ENCODE measurements at regions not wholly inside any gene's neighbourhood (a gene's known extent, or its start where the extent isn't known, plus 50 kb on each side); places are given as distances from the start of the nearest gene placed in this dataset.

GRCh38 chr11:96620464-96621044, 230.7 kb downstream of the JRKL start:
- Mint-ChIP-seq H3K4me1 (no peaks in the 10 kb centered on the region), H3K4me3 (no peak overlapping the region), H3K9me3 (no peaks in the 10 kb centered on the region), H3K36me3 (no peaks in the 10 kb centered on the region), H3K27ac (no peak overlapping the region)
- DNase-seq (ENCODE audit: low spot score in 2 of 2) (no peak), ATAC-seq (no peak)

DNA sequence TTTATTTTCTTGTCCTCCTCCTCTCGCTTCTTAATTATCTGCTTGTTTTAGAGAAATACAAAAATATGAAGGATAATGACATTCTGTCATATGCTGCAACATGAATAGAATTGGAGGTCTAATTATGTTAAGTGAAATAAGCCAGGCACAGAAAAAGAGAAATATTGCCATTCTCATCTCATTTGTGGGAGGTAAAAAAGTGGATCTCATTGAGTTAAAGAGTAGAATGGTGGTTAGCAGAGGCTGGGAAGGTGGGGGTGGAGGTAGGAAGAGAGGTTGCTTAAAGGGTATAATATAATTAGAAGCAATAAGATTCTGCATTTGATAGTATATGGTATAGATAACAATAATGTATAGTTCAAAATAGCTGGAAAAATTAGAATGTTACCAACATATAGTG, 231.3 kb downstream of the JRKL start:
- Mint-ChIP-seq H3K27ac (no peak overlapping the region), H3K4me3 (no peak overlapping the region), H3K9me3 (peaks cover 3% of the 10 kb centered on the region), H3K36me3 (no peaks in the 10 kb centered on the region), H3K4me1 (no peaks in the 10 kb centered on the region)
- DNase-seq (ENCODE audit: low spot score in 2 of 2) (no peak), ATAC-seq (no peak)

- Mint-ChIP-seq H3K27ac (no peak overlapping the region), H3K36me3 (no peaks in the 10 kb centered on the region), H3K9me3 (peaks cover 4% of the 10 kb centered on the region), H3K4me3 (no peak overlapping the region), H3K4me1 (no peaks in the 10 kb centered on the region)
- no peak for ATAC-seq
- DNase-seq (ENCODE audit: low spot score in 2 of 2), result no peak
Observed at GRCh38 chr11:96622026-96622634, 232.3 kb downstream of the JRKL start.

- H3K36me3 Mint-ChIP-seq, result no peaks in the 10 kb centered on the region
- no peak for ATAC-seq
- no peaks in the 10 kb centered on the region for H3K4me1 Mint-ChIP-seq
- no peak overlapping the region for H3K4me3 Mint-ChIP-seq
- no peak for DNase-seq (ENCODE audit: low spot score in 2 of 2)
- H3K27ac Mint-ChIP-seq, result no peak overlapping the region
- peaks cover 4% of the 10 kb centered on the region for H3K9me3 Mint-ChIP-seq
Observed at GRCh38 chr11:96624126-96624525, 234.3 kb downstream of the JRKL start.

DNA sequence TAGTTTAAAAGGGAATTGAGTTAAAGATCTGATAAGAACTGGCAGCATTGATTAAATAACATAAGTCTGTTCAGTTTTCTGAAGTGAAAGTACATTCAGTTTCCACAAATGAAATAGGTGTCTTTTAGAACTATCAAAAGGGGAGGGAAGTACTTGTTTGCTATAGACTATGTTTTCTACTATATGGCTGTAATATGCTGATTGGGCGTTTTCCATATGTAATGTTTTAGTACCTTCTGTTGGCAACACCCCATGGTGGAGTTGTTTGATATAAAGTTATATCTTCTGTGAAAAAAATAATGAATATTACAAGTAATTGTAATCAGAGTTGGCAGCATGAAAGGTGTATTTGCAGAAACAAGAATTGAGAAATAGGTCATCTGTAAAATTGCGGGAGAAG, 237.6 kb downstream of the JRKL start:
- H3K27ac Mint-ChIP-seq, result no peak overlapping the region
- no peaks in the 10 kb centered on the region for H3K36me3 Mint-ChIP-seq
- no peak overlapping the region for H3K4me3 Mint-ChIP-seq
- peaks cover 10% of the 10 kb centered on the region for H3K9me3 Mint-ChIP-seq
- no peaks in the 10 kb centered on the region for H3K4me1 Mint-ChIP-seq
- ATAC-seq (no peak), DNase-seq (ENCODE audit: low spot score in 2 of 2) (no peak)

DNA sequence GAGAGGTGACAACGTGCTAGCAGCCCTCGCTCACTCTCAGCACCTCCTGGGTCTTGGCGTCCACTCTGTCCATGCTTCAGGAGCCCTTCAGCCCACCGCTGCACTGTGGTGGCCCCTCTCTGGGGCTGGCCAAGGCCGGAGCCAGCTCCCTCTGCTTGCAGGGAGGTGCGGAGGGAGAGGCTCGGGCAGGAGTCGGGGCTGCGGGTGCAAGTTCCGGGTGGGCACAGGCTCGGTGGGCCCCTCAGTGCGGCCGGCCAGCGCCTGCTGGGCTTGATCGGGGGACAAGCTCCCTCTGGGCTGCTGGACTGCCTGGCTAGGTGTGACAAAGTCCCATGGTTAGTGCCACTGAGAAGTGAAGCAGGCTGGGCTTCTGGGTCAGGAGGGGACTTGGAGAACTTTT, 245.8 kb downstream of the JRKL start:
- peaks cover 3% of the 10 kb centered on the region for H3K9me3 Mint-ChIP-seq
- H3K27ac Mint-ChIP-seq, result no peak overlapping the region
- DNase-seq (ENCODE audit: low spot score in 2 of 2) (no peak), ATAC-seq (no peak)
- H3K4me3 Mint-ChIP-seq, result no peak overlapping the region
- H3K4me1 Mint-ChIP-seq, result no peaks in the 10 kb centered on the region
- H3K36me3 Mint-ChIP-seq, result no peaks in the 10 kb centered on the region

- Mint-ChIP-seq H3K9me3 (peaks cover 3% of the 10 kb centered on the region), H3K36me3 (no peaks in the 10 kb centered on the region), H3K27ac (no peak overlapping the region), H3K4me1 (no peaks in the 10 kb centered on the region), H3K4me3 (no peak overlapping the region)
- DNase-seq (ENCODE audit: low spot score in 2 of 2) (no peak), ATAC-seq (no peak)
Observed at GRCh38 chr11:96641261-96641660, 251.4 kb downstream of the JRKL start.

DNA sequence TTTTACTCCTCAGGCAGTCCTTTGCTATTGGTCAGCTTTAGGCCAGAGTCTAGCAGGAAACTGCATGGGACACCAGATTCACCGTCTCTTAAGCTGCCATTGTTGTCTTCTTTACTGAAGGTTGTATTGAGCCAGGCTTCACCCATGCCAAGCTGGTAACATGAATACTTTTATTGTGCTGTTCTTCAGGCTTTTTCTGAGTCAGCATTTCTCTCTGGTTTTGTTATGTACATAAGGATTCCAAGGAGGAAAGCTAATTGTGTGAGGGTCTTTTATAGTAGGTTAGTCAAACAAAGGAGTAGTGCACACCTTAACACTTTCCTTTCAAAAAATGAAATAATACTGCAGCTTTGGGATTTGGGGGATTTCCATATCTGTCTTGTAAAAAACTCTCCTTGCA, 252.8 kb downstream of the JRKL start:
- Mint-ChIP-seq H3K4me1 (no peaks in the 10 kb centered on the region), H3K9me3 (peaks cover 6% of the 10 kb centered on the region), H3K36me3 (no peaks in the 10 kb centered on the region), H3K4me3 (no peak overlapping the region), H3K27ac (no peak overlapping the region)
- DNase-seq (ENCODE audit: low spot score in 2 of 2) (no peak), ATAC-seq (no peak)

DNA sequence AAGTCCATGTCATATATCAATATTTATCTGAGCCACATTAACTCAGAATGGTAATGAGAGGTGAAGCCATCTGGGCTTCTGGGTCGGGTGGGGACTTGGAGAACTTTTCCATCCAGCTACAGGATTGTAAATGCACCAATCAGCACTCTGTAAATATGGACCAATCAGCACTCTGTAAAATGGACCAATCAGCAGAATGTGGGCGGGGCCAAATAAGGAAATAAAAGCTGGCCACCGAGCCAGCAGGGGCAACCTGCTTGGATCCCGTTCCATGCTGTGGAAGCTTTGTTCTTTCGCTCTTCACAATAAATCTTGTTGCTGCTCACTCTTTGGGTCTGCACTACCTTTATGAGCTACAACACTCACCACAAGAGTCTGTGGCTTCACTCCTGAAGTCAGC, 253.4 kb downstream of the JRKL start:
- no peak for ATAC-seq
- no peaks in the 10 kb centered on the region for H3K4me1 Mint-ChIP-seq

DNA sequence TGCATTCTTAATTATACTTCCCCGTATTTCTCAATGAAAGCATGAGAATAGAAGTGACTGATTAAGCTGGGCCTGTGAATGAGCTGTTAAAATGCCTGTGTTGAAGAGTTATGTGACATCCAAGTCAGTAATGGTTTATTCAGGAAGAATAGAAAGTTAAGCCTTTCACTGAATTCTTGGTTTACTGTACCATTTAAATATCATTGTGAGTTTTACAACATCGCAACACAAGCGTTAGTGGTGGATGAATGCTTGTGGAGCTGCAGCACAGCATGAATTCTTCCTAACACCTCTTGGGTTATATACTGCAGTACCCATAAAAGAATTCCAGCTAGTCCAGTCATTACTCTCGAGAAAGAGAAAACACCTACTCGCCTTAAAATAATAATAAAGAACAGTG, 257.8 kb downstream of the JRKL start:
- H3K36me3 Mint-ChIP-seq, result no peaks in the 10 kb centered on the region
- no peak overlapping the region for H3K27ac Mint-ChIP-seq
- no peaks in the 10 kb centered on the region for H3K4me1 Mint-ChIP-seq
- DNase-seq (ENCODE audit: low spot score in 2 of 2), result no peak
- ATAC-seq, result no peak
- no peak overlapping the region for H3K4me3 Mint-ChIP-seq
- peaks cover 3% of the 10 kb centered on the region for H3K9me3 Mint-ChIP-seq

More for the DNA sequence above, 253.4 kb downstream of the JRKL start:
- H3K36me3 Mint-ChIP-seq, result no peaks in the 10 kb centered on the region
- DNase-seq (ENCODE audit: low spot score in 2 of 2), result no peak
- no peak overlapping the region for H3K4me3 Mint-ChIP-seq
- H3K9me3 Mint-ChIP-seq, result peaks cover 6% of the 10 kb centered on the region
- H3K27ac Mint-ChIP-seq, result no peak overlapping the region

DNA sequence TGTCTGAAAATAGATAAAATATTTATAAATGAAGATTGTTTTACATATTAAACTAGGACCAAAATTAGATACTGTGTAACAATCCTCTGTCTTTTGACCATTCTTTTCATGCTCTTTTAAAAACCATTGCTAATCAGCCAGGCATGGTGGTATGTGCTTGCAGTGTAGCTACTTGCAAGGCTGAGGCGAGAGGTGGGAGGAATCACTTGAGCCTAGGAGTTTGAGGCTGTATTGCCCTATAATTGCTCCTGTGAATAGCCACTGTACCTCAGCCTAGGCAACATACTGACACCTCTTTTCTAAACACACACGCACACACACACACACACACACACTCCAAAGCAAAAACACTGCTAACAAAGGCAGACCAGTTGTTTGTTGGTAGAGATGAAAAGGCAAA, 259.2 kb downstream of the JRKL start:
- no peaks in the 10 kb centered on the region for H3K36me3 Mint-ChIP-seq
- ATAC-seq (no peak), DNase-seq (ENCODE audit: low spot score in 2 of 2) (no peak)
- no peak overlapping the region for H3K4me3 Mint-ChIP-seq
- H3K4me1 Mint-ChIP-seq, result no peaks in the 10 kb centered on the region
- H3K9me3 Mint-ChIP-seq, result peaks cover 5% of the 10 kb centered on the region
- no peak overlapping the region for H3K27ac Mint-ChIP-seq

DNA sequence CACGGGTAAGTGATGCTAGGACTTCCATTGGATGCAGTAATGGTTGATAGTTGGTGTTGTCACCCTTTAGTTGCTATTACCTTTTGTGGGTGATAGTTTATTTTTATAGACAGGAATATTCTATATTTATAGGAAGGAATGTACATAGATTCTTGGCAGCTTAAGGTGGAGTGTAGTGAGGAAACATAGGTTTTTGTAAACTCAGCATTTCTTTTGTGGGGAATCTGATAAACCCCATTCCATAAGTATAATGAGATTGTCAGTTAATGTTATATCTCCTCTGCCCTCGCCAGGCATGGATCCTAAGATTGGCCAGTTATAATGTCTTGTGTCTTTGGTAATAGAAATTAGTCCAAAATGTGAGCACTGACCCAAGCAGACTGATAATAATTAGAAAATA, 262.7 kb downstream of the JRKL start:
- Mint-ChIP-seq H3K9me3 (peaks cover 4% of the 10 kb centered on the region), H3K27ac (no peak overlapping the region), H3K4me3 (no peak overlapping the region), H3K4me1 (no peaks in the 10 kb centered on the region), H3K36me3 (no peaks in the 10 kb centered on the region)
- ATAC-seq (no peak), DNase-seq (ENCODE audit: low spot score in 2 of 2) (no peak)

DNA sequence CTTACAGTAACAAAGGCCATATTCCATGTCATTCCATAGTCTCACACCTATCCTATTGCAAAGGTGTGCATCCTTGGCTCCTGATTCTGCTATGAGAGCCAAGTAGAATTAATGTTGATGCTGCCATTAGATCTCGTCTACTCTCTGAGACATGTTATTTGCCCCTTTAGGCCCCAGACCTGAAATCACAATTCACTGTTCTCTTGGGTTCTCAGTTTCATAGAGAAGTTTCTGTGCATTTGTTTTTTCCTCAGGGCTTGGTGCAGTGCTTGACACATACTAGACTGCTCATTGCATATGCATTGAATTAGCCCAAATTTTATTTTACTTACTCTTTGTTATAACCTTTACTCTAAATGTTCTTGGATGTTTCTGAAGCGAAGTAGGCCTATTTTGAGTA, 265.7 kb downstream of the JRKL start:
- no peak overlapping the region for H3K27ac Mint-ChIP-seq
- ATAC-seq, result no peak
- H3K4me3 Mint-ChIP-seq, result no peak overlapping the region
- peaks cover 7% of the 10 kb centered on the region for H3K9me3 Mint-ChIP-seq
- no peak for DNase-seq (ENCODE audit: low spot score in 2 of 2)
- no peaks in the 10 kb centered on the region for H3K36me3 Mint-ChIP-seq
- no peaks in the 10 kb centered on the region for H3K4me1 Mint-ChIP-seq

DNA sequence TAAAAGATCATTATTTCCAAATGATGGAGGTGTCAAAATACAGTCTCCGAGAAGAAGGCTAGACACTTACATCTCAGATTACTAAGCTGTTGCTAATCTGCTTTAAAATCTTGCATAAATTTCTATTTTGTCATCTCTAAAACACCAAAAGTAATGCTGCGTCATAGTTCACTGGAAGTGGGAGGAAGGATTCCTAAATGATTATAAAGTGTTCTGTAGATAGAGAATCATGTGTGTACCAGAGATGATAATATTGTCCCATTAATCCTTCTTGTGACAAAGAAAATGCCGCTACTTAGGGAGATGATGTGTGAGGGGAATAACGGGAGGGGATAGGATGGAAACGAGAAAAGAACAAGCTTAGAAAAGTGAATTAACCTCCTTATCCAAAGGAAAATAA, 268.6 kb downstream of the JRKL start:
- ATAC-seq, result no peak
- DNase-seq (ENCODE audit: low spot score in 2 of 2), result no peak
- Mint-ChIP-seq H3K36me3 (no peaks in the 10 kb centered on the region), H3K4me3 (no peak overlapping the region), H3K4me1 (no peaks in the 10 kb centered on the region), H3K9me3 (peaks cover 9% of the 10 kb centered on the region), H3K27ac (no peak overlapping the region)

GRCh38 chr11:96664110-96664509, 274.3 kb downstream of the JRKL start:
- Mint-ChIP-seq H3K36me3 (no peaks in the 10 kb centered on the region), H3K4me3 (no peak overlapping the region), H3K4me1 (no peaks in the 10 kb centered on the region)

DNA sequence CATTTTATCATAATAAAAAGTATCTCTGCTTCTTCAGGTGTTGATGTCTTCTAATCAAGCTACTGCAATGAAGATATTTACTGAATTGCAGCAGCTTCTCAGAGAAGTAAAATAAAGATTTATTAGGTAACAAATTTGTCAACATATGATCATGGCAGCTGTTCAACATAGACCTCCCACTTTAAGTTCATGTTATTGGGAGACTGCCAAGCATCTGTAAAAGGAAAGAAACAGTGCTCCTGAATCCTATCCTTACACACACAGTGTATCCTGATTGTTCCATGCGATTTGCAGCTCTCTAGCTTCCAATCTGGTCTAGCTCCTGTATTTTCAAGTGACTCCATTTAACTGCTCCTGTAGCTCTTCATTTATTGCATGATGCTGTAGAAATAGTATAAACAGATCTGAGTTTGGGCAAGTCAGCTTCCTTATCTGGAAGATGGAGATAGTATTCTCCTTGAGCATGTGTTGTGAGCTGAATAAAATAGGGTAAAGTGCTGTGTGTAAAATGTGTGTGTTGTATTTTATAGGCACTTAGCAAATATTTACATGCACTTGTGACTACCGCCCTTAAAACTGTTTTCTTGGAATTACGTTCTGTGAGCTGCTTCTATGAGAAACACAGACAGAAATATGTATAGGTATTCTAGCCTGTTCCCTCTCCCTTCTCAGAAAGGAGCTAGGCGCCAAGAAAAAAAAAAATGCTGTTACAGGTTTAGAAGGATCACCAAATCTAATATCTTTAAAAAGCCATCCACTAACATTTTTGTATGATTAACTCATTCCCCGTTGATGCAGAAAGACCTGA, 290.6 kb downstream of the JRKL start:
- Mint-ChIP-seq H3K36me3 (no peaks in the 10 kb centered on the region), H3K27ac (no peak overlapping the region), H3K9me3 (peaks cover 13% of the 10 kb centered on the region), H3K4me1 (no peaks in the 10 kb centered on the region), H3K4me3 (no peak overlapping the region)
- ATAC-seq (no peak), DNase-seq (ENCODE audit: low spot score in 2 of 2) (no peak)

More at GRCh38 chr11:96664110-96664509, 274.3 kb downstream of the JRKL start:
- ATAC-seq (no peak), DNase-seq (ENCODE audit: low spot score in 2 of 2) (no peak)
- peaks cover 7% of the 10 kb centered on the region for H3K9me3 Mint-ChIP-seq
- no peak overlapping the region for H3K27ac Mint-ChIP-seq

All from stimulated activated effector memory CD8-positive, alpha-beta T cell treated with anti-CD3 and anti-CD28 coated beads, Interleukin-12 subunit alpha, Interleukin-12 subunit beta, amount 100 ng/mL, for 72 hours (primary cell).